KMS-11 (cell line): ENCODE measurements at regions not wholly inside any gene's neighbourhood (a gene's known extent, or its start where the extent isn't known, plus 50 kb on each side); places are given as distances from the start of the nearest gene placed in this dataset.
"Not testable (repeated sequence)": the region's sequence is repeated elsewhere in the genome, so short reads cannot be mapped to it uniquely, and the experiment has no call there.

Experiments
- H2AFZ ChIP-seq: fragments of 200-600 bp; sonication (generic); 2 replicates; pipeline ENCODE4 v1.6.1; 2016; ENCODE audit warnings: antibody characterized with exemption, mixed run types, low read depth
- H3K27ac ChIP-seq: fragments of 200-600 bp; sonication (generic); 2 replicates; pipeline ENCODE4 v1.6.1; 2016; ENCODE audit warnings: mild to moderate bottlenecking, mixed run types
- H3K27me3 ChIP-seq: fragments of 200-600 bp; sonication (generic); 2 replicates; pipeline ENCODE4 v1.6.1; 2017; ENCODE audit warnings: mild to moderate bottlenecking, low read depth, mixed run types, moderate library complexity; ENCODE audit not compliant: insufficient read depth
- H3K36me3 ChIP-seq: fragments of 200-600 bp; sonication (generic); 2 replicates; pipeline ENCODE4 v1.6.1; 2017; ENCODE audit warnings: mild to moderate bottlenecking, mixed run types; ENCODE audit not compliant: insufficient read depth
- H3K4me1 ChIP-seq: fragments of 200-600 bp; sonication (generic); 2 replicates; pipeline ENCODE4 v1.6.1; 2016; ENCODE audit warnings: mild to moderate bottlenecking, low read depth, mixed run types; ENCODE audit not compliant: poor library complexity, severe bottlenecking
- H3K4me2 ChIP-seq: fragments of 200-600 bp; sonication (generic); 2 replicates; pipeline ENCODE4 v1.7.0; 2016; ENCODE audit warnings: mild to moderate bottlenecking, mixed run types
- H3K4me3 ChIP-seq: fragments of 200-600 bp; sonication (generic); IDR thresholded peaks from 2 replicates; pipeline ENCODE4 v1.6.1; 2017; ENCODE audit warnings: low read depth, low read length, mixed read lengths; ENCODE audit not compliant: insufficient read depth
- H3K79me2 ChIP-seq: fragments of 200-600 bp; sonication (generic); 2 replicates; pipeline ENCODE4 v1.6.1; 2016; ENCODE audit warnings: low read depth, mixed run types; ENCODE audit not compliant: insufficient read depth
- H3K9ac ChIP-seq: fragments of 200-600 bp; sonication (generic); 2 replicates; pipeline ENCODE4 v1.6.1; 2016; ENCODE audit warnings: mild to moderate bottlenecking, mixed run types
- H4K20me1 ChIP-seq: fragments of 200-600 bp; sonication (generic); 2 replicates; pipeline ENCODE4 v1.6.1; 2016; ENCODE audit warnings: mild to moderate bottlenecking, mixed run types; ENCODE audit not compliant: insufficient read depth
- TF ChIP-seq, protein P1 (sequence below): fragments of 200-600 bp; sonication (generic); conservative IDR thresholded peaks from 2 replicates; pipeline ENCODE4 v1.6.1; 2017; ENCODE audit warnings: low read depth, mild to moderate bottlenecking, antibody characterized with exemption, low read length, moderate library complexity, mixed read lengths

DNA sequence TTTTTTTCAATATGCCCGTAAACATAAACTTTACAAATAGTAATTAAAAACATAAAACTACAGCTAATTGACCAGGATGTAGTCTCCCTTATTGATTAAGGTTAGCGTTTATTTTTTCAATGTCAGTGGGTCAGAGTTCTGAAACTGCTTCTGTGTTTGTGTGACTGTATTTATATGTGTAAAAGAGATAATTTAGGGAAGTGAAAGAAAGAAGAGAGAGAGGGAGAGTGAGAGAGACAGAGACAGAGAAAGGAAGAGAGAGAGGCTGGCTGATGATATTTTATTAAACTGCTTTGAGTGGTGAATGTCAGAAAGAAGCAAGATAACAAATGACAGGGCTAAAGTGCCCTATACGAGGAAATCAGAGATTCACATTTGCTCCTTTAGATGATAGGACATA lies 266.1 kb upstream of the PTCHD4 start:
- no peak overlapping the region for H3K4me3 ChIP-seq
- H2AFZ ChIP-seq: no peak overlapping the region

DNA sequence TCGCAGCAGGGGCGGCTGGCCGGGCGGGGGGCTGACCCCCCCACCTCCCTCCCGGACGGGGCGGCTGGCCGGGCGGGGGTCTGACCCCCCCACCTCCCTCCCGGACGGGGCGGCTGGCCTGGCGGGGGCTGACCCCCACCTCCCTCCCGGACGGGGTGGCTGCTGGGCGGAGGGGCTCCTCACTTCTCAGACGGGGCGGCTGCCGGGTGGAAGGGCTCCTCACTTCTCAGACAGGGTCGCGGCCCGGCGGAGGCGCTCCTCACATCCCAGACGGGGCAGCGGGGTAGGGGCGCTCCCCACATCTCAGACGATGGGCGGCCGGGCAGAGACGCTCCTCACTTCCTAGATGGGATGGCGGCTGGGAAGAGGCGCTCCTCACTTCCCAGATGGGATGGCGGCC lies 260.2 kb upstream of the PTCHD4 start:
- H3K27ac ChIP-seq, H3K9ac ChIP-seq, H3K27me3 ChIP-seq, H3K36me3 ChIP-seq, H3K4me2 ChIP-seq, H3K4me3 ChIP-seq, H3K79me2 ChIP-seq, H4K20me1 ChIP-seq, H3K4me1 ChIP-seq, H2AFZ ChIP-seq: not testable (repeated sequence)

More for the DNA sequence above, 266.1 kb upstream of the PTCHD4 start:
- no peaks in the 10 kb centered on the region for H3K79me2 ChIP-seq
- TF ChIP-seq, protein P1, sequence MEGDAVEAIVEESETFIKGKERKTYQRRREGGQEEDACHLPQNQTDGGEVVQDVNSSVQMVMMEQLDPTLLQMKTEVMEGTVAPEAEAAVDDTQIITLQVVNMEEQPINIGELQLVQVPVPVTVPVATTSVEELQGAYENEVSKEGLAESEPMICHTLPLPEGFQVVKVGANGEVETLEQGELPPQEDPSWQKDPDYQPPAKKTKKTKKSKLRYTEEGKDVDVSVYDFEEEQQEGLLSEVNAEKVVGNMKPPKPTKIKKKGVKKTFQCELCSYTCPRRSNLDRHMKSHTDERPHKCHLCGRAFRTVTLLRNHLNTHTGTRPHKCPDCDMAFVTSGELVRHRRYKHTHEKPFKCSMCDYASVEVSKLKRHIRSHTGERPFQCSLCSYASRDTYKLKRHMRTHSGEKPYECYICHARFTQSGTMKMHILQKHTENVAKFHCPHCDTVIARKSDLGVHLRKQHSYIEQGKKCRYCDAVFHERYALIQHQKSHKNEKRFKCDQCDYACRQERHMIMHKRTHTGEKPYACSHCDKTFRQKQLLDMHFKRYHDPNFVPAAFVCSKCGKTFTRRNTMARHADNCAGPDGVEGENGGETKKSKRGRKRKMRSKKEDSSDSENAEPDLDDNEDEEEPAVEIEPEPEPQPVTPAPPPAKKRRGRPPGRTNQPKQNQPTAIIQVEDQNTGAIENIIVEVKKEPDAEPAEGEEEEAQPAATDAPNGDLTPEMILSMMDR: no peak
- no peak overlapping the region for H3K4me2 ChIP-seq
- H3K27ac ChIP-seq: no peak overlapping the region
- H3K27me3 ChIP-seq: no peaks in the 10 kb centered on the region
- no peaks in the 10 kb centered on the region for H3K4me1 ChIP-seq
- H4K20me1 ChIP-seq: no peaks in the 10 kb centered on the region
- H3K36me3 ChIP-seq: no peaks in the 10 kb centered on the region
- H3K9ac ChIP-seq: no peak overlapping the region

DNA sequence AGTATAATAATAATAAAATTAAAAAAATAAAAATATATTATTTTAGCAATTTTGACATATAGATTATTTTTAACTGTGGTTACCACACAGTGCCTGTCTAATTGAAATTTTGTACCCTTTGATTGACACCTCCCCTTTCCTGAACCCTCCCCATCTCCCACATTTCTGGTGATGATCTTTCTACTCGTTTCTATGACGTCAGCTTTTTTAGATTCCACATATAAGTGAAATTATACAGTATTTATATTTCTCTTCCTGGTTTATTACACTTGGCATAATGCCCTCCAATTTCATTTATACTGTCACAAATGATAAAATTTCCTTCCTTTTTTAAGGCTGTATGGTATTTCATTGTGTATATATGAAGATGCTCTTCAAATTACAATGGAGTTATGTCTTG lies 258.1 kb upstream of the PTCHD4 start:
- no peak overlapping the region for H2AFZ ChIP-seq
- H3K4me2 ChIP-seq: no peak overlapping the region
- no peak overlapping the region for H3K4me3 ChIP-seq
- H3K36me3 ChIP-seq: no peaks in the 10 kb centered on the region
- H3K27me3 ChIP-seq: no peaks in the 10 kb centered on the region
- TF ChIP-seq, protein P1: no peak
- no peaks in the 10 kb centered on the region for H3K79me2 ChIP-seq
- no peak overlapping the region for H3K27ac ChIP-seq
- no peak overlapping the region for H3K9ac ChIP-seq
- no peaks in the 10 kb centered on the region for H3K4me1 ChIP-seq
- no peaks in the 10 kb centered on the region for H4K20me1 ChIP-seq

DNA sequence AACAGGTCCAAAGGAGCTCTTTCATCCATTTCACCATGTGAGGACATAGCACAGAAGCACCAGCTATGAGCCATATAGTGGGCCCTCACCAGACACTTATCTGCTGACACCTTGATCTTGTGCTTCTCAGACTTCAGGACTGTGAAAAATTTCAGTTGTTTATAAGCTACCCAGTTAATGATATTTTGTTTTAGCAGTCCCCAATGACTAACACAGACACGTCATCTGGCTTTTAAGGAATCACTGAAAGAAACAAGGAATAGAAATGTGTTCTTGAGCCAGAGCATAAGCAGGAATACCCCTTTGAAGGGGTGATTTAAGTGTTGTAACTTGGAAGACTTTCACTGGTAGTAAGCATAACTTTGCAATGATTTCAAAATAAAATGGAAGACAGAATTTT lies 214.7 kb upstream of the PTCHD4 start:
- TF ChIP-seq, protein P1: no peak
- Histone ChIP-seq H3K27me3 (no peaks in the 10 kb centered on the region), H3K4me2 (no peak overlapping the region), H3K4me1 (no peaks in the 10 kb centered on the region), H3K9ac (no peak overlapping the region), H2AFZ (no peak overlapping the region), H3K79me2 (no peaks in the 10 kb centered on the region), H3K27ac (no peak overlapping the region), H3K36me3 (no peaks in the 10 kb centered on the region; the same call in 1 of the 2 replicates), H4K20me1 (no peaks in the 10 kb centered on the region), H3K4me3 (no peak overlapping the region)

DNA sequence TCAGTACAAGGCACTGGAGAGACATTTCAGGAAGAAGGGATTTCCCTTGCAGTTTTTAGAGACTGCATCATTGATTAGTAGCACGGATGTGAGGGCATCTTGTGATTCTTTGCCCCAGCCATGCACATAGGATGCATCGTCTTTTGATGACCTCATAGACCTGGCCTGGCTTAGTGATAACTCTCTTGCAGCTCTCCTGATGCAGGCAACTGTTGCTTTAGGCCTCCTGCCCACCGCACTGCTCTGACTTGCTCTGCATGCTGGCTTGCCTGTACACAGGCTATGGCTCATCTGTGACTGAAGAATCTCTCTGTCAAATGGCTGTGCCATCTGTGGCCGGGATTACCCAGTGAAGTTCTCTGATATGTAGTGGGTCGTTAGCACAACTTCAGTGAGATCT lies 207.7 kb upstream of the PTCHD4 start:
- H3K36me3 ChIP-seq: no peaks in the 10 kb centered on the region
- no peak overlapping the region for H3K4me2 ChIP-seq
- TF ChIP-seq, protein P1: no peak
- H3K27me3 ChIP-seq: no peaks in the 10 kb centered on the region
- no peak overlapping the region for H2AFZ ChIP-seq
- no peaks in the 10 kb centered on the region for H4K20me1 ChIP-seq
- no peak overlapping the region for H3K4me3 ChIP-seq
- H3K9ac ChIP-seq: no peak overlapping the region
- H3K79me2 ChIP-seq: no peaks in the 10 kb centered on the region
- H3K27ac ChIP-seq: no peak overlapping the region
- H3K4me1 ChIP-seq: no peaks in the 10 kb centered on the region
